ENCODE measurements at regions not wholly inside any gene's neighbourhood (a gene's known extent, or its start where the extent isn't known, plus 50 kb on each side); places are given as distances from the start of the nearest gene placed in this dataset.

GRCh38 chr2:146246002-146246735 lies 1598.7 kb upstream of the ACVR2A start:
- no peak for FAIRE-seq

GRCh38 chr2:146244830-146245229 lies 1600.0 kb upstream of the ACVR2A start:
- FAIRE-seq, result no peak

- FAIRE-seq, result no peak
These were observed 1600.7 kb upstream of the ACVR2A start for GRCh38 chr2:146244131-146244530.

GRCh38 chr2:146241023-146241422 lies 1603.8 kb upstream of the ACVR2A start:
- FAIRE-seq, result no peak

- FAIRE-seq, result no peak
These were observed 1604.4 kb upstream of the ACVR2A start for GRCh38 chr2:146240391-146240790.

- no peak for FAIRE-seq
These were observed 1605.3 kb upstream of the ACVR2A start for GRCh38 chr2:146239392-146240135.

GRCh38 chr2:146238254-146238966 lies 1606.4 kb upstream of the ACVR2A start:
- FAIRE-seq, result no peak

- FAIRE-seq, result no peak
These were observed 1609.7 kb upstream of the ACVR2A start for GRCh38 chr2:146235158-146235557.

- no peak for FAIRE-seq
These were observed 1615.2 kb upstream of the ACVR2A start for GRCh38 chr2:146229508-146230155.

- FAIRE-seq, result no peak
These were observed 1616.3 kb upstream of the ACVR2A start for GRCh38 chr2:146228466-146229058.

- no peak for FAIRE-seq
These were observed 1616.8 kb upstream of the ACVR2A start for GRCh38 chr2:146228020-146228393.

GRCh38 chr2:146227152-146228019 lies 1617.4 kb upstream of the ACVR2A start:
- no peak for FAIRE-seq

GRCh38 chr2:146226077-146226476 lies 1618.8 kb upstream of the ACVR2A start:
- FAIRE-seq, result no peak

- no peak for FAIRE-seq
These were observed 1623.0 kb upstream of the ACVR2A start for GRCh38 chr2:146221826-146222225.

GRCh38 chr2:146220957-146221356 lies 1623.9 kb upstream of the ACVR2A start:
- FAIRE-seq, result no peak

GRCh38 chr2:146214394-146214929 lies 1630.4 kb upstream of the ACVR2A start:
- FAIRE-seq, result peak; percentile 41

- FAIRE-seq, result no peak
These were observed 1631.2 kb upstream of the ACVR2A start for GRCh38 chr2:146213674-146214073.

GRCh38 chr2:146212602-146213001 lies 1632.2 kb upstream of the ACVR2A start:
- no peak for FAIRE-seq

- no peak for FAIRE-seq
These were observed 1635.0 kb upstream of the ACVR2A start for GRCh38 chr2:146209842-146210275.

- no peak for FAIRE-seq
These were observed 1636.9 kb upstream of the ACVR2A start for GRCh38 chr2:146207901-146208300.

- FAIRE-seq, result no peak
These were observed 1637.4 kb upstream of the ACVR2A start for GRCh38 chr2:146207417-146207816.

Measured in colon (tissue), 2 donors.